Loucy (cell line): ENCODE measurements at regions not wholly inside any gene's neighbourhood (a gene's known extent, or its start where the extent isn't known, plus 50 kb on each side); places are given as distances from the start of the nearest gene placed in this dataset.

Experiments used
- H2AFZ ChIP-seq: fragments of 200-600 bp; sonication (generic); 2 replicates; pipeline ENCODE4 v1.6.0; 2016; ENCODE audit warnings: antibody characterized with exemption, mild to moderate bottlenecking, low read length, moderate library complexity
- H3F3A ChIP-seq: fragments of 200-600 bp; 2 replicates; pipeline ENCODE4 v1.6.0; 2016; ENCODE audit warnings: antibody characterized with exemption, low read depth, mild to moderate bottlenecking
- H3K27me3 ChIP-seq: fragments of 200-600 bp; sonication (generic); 2 replicates; pipeline ENCODE4 v1.6.1; 2014; ENCODE audit warnings: low read length, mild to moderate bottlenecking; ENCODE audit not compliant: insufficient read depth, poor library complexity, severe bottlenecking
- H3K36me3 ChIP-seq: fragments of 200-600 bp; sonication (generic); 2 replicates; pipeline ENCODE4 v1.6.1; 2016; ENCODE audit warnings: low read length; ENCODE audit not compliant: insufficient read depth
- H3K4me1 ChIP-seq: fragments of 200-600 bp; sonication (generic); 2 replicates; pipeline ENCODE4 v1.5.1; 2014; ENCODE audit warnings: low read length, mild to moderate bottlenecking; ENCODE audit not compliant: insufficient read depth, poor library complexity, severe bottlenecking
- H3K4me2 ChIP-seq: fragments of 200-600 bp; sonication (generic); 2 replicates; pipeline ENCODE4 v1.6.0; 2014; ENCODE audit warnings: antibody characterized with exemption, low read length, low read depth, mild to moderate bottlenecking; ENCODE audit not compliant: poor library complexity, severe bottlenecking
- H3K4me3 ChIP-seq: fragments of 200-600 bp; sonication (generic); 2 replicates; pipeline ENCODE4 v1.5.1; 2014; ENCODE audit warnings: low read length, mild to moderate bottlenecking, mixed read lengths; ENCODE audit not compliant: poor library complexity, severe bottlenecking
- H3K79me2 ChIP-seq: fragments of 200-600 bp; sonication (generic); 2 replicates; pipeline ENCODE4 v1.6.1; 2014; ENCODE audit warnings: low read length; ENCODE audit not compliant: insufficient read depth
- H3K9ac ChIP-seq: fragments of 200-600 bp; sonication (generic); 2 replicates; pipeline ENCODE4 v1.6.0; 2014; ENCODE audit warnings: mild to moderate bottlenecking, low read depth, low read length, moderate library complexity; ENCODE audit not compliant: poor library complexity, severe bottlenecking
- H3K9me2 ChIP-seq: fragments of 200-600 bp; sonication (generic); replicated peaks from 2 replicates; pipeline ENCODE4 v1.6.1; 2016; ENCODE audit warnings: low read depth, low read length, mixed read lengths
- H3K9me3 ChIP-seq: fragments of 200-600 bp; sonication (generic); 2 replicates; pipeline ENCODE4 v1.6.1; 2014; ENCODE audit warnings: mild to moderate bottlenecking, antibody characterized with exemption, low read length, low read depth; ENCODE audit not compliant: insufficient read depth
- H4K20me1 ChIP-seq: fragments of 200-600 bp; sonication (generic); 2 replicates; pipeline ENCODE4 v1.6.0; 2014; ENCODE audit warnings: antibody characterized with exemption, low read length, mild to moderate bottlenecking; ENCODE audit not compliant: insufficient read depth, poor library complexity, severe bottlenecking
- EZH2phosphoT487 ChIP-seq: fragments of 200-600 bp; IDR thresholded peaks from 2 replicates; pipeline ENCODE4 v1.6.1; 2018; ENCODE audit warnings: antibody characterized with exemption, mild to moderate bottlenecking, moderate library complexity, borderline replicate concordance
- TF ChIP-seq, protein P1 (sequence below): fragments of 200-600 bp; sonication (generic); conservative IDR thresholded peaks from 2 replicates; pipeline ENCODE4 v1.5.1; 2014; ENCODE audit warnings: mild to moderate bottlenecking, antibody characterized with exemption, low read length

DNA sequence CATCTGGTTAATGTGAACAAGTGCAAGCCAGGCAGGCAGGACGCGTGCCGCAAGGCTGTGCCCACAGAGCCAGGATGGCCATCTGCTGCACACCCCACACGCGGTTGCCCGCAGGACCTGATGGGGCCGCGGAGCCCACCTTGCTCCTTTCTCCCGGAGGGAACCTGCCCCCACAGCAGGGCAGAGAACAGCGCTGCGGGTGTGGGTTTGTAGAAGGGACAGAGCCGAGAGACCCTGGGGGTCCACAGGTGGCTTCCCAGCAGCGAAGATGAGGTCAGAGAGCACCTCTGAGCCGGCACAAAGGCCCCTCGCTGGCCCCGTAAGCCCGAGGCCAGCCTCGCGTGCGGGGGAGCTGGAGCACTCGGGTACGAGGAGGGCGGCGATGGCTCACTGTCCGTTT is 460.8 kb upstream of the SALL3 start:
- Histone ChIP-seq H3K36me3 (no peaks in the 10 kb centered on the region), H3F3A (no peaks in the 10 kb centered on the region), H3K4me2 (no peak overlapping the region), H2AFZ (no peak overlapping the region), H3K4me3 (no peak overlapping the region), H3K4me1 (no peaks in the 10 kb centered on the region), H3K79me2 (no peaks in the 10 kb centered on the region), H3K9ac (no peak overlapping the region), H3K27me3 (no peaks in the 10 kb centered on the region), H3K9me3 (no peaks in the 10 kb centered on the region; the same call in 1 of the 2 replicates), H3K9me2 (no peaks in the 10 kb centered on the region), H4K20me1 (no peaks in the 10 kb centered on the region)
- TF ChIP-seq, protein P1, sequence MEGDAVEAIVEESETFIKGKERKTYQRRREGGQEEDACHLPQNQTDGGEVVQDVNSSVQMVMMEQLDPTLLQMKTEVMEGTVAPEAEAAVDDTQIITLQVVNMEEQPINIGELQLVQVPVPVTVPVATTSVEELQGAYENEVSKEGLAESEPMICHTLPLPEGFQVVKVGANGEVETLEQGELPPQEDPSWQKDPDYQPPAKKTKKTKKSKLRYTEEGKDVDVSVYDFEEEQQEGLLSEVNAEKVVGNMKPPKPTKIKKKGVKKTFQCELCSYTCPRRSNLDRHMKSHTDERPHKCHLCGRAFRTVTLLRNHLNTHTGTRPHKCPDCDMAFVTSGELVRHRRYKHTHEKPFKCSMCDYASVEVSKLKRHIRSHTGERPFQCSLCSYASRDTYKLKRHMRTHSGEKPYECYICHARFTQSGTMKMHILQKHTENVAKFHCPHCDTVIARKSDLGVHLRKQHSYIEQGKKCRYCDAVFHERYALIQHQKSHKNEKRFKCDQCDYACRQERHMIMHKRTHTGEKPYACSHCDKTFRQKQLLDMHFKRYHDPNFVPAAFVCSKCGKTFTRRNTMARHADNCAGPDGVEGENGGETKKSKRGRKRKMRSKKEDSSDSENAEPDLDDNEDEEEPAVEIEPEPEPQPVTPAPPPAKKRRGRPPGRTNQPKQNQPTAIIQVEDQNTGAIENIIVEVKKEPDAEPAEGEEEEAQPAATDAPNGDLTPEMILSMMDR, result no peak

DNA sequence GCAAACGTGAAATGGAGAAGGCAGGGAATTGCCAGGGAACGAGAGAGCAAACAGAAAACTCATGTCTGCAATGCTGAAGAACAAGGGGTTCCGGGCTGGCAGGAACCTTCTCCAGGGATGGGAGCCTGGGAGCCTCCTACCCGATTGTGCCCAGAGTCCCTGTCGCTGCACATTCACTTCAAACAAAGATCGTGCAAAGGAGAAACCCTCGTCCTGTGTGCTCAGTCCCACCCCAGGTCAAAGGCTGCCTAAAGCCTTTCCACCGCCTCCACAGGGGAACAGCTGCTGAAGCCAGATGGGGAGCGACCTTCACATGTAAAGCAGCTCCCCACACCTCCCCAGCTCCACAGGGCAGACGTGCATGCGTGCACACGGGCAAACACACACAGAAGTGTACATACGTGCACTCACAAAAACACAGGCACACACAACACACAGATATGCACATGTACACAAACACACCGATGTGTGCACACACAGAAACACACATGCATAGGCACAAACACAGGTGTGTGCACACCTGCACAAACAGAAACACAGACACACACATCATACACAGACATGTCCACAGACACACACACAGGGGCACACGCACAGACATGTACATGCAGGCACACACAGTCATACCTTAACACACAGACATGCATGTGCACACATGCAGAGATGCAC is 460.1 kb upstream of the SALL3 start:
- Histone ChIP-seq H3K79me2 (no peaks in the 10 kb centered on the region), H3K36me3 (no peaks in the 10 kb centered on the region), H3K9me2 (no peaks in the 10 kb centered on the region), H3K4me1 (no peaks in the 10 kb centered on the region), H3F3A (no peaks in the 10 kb centered on the region), H3K9me3 (no peaks in the 10 kb centered on the region; the same call in 1 of the 2 replicates), H3K27me3 (no peaks in the 10 kb centered on the region), H3K9ac (no peak overlapping the region), H3K4me3 (no peak overlapping the region), H2AFZ (no peak overlapping the region), H4K20me1 (no peaks in the 10 kb centered on the region), H3K4me2 (no peak overlapping the region)
- no peak for TF ChIP-seq EZH2phosphoT487
- TF ChIP-seq, protein P1, result no peak

DNA sequence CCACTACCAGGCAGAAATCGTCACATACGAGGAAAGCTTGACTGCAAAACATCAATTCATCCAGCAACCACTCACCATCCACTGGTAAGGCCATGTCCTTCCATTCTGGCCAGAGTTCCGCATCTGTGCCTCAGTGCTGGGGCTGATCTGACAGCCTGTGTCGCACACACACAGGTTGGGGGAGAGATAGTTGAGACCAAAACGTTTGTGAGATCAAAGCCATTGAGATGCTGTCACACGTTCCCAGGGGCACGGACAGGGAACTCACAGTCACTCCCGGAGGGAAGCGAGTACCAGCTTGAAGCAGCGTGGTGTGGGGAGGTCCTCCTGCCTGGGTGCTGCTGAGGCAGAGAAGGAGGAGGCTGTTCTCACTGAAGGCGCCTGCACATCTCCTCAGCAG is 458.5 kb upstream of the SALL3 start:
- H3K4me3 ChIP-seq, result no peak overlapping the region
- H3K4me2 ChIP-seq, result no peak overlapping the region
- no peaks in the 10 kb centered on the region for H3K27me3 ChIP-seq
- no peaks in the 10 kb centered on the region for H3F3A ChIP-seq
- H3K9ac ChIP-seq, result no peak overlapping the region
- H3K9me3 ChIP-seq, result no peaks in the 10 kb centered on the region; the same call in 1 of the 2 replicates
- TF ChIP-seq, protein P1, result no peak
- H3K36me3 ChIP-seq, result no peaks in the 10 kb centered on the region
- no peaks in the 10 kb centered on the region for H4K20me1 ChIP-seq
- H3K9me2 ChIP-seq, result no peaks in the 10 kb centered on the region
- no peak overlapping the region for H2AFZ ChIP-seq
- H3K79me2 ChIP-seq, result no peaks in the 10 kb centered on the region
- no peaks in the 10 kb centered on the region for H3K4me1 ChIP-seq
